H1 (cell line): ENCODE measurements at regions not wholly inside any gene's neighbourhood (a gene's known extent, or its start where the extent isn't known, plus 50 kb on each side); places are given as distances from the start of the nearest gene placed in this dataset.

Source experiments
- ASH2L ChIP-seq: fragments of 200-600, 300-600 bp; sonication (generic); IDR thresholded peaks from one replicate; pipeline ENCODE4 v1.7.1; 2017; ENCODE audit warnings: low read length
- BACH1 ChIP-seq: IDR thresholded peaks from 2 replicates; pipeline ENCODE4 v1.6.1; 2012; ENCODE audit warnings: low read length, improper control_type of control experiment
- CEBPB ChIP-seq: IDR thresholded peaks from 2 replicates; pipeline ENCODE4 v1.6.1; 2012; ENCODE audit warnings: low read depth, low read length
- GABPA ChIP-seq: IDR thresholded peaks from 2 replicates; pipeline ENCODE4 v1.6.1; 2011; ENCODE audit warnings: mild to moderate bottlenecking, low read length, moderate library complexity, borderline replicate concordance; ENCODE audit not compliant: insufficient read depth
- HDAC2 ChIP-seq, 2 experiments: fragments of 300-600 bp in 1 of 2; sonication (generic) in 1 of 2; IDR thresholded peaks; 2 replicates each; pipeline ENCODE4 v1.6.1; 2011 to 2012; ENCODE audit warnings: low read depth in 2 of 2, low read length in 2 of 2, mild to moderate bottlenecking in 2 of 2, moderate library complexity in 2 of 2, borderline replicate concordance in 1 of 2, inconsistent platforms in 1 of 2
- NANOG ChIP-seq: IDR thresholded peaks from 2 replicates; pipeline ENCODE4 v1.6.1; 2011; ENCODE audit warnings: low read length, low read depth, mild to moderate bottlenecking, inconsistent platforms; ENCODE audit not compliant: insufficient read depth, poor library complexity, severe bottlenecking
- PHF8 ChIP-seq: fragments of 200-600 bp; sonication (generic); conservative IDR thresholded peaks from 2 replicates; pipeline ENCODE4 v1.7.1; 2012; ENCODE audit warnings: low read depth, mild to moderate bottlenecking, inconsistent platforms, low read length, moderate library complexity
- POLR2AphosphoS5 ChIP-seq: IDR thresholded peaks from 2 replicates; pipeline ENCODE4 v1.6.1; 2011; ENCODE audit warnings: low read depth, low read length
- SUZ12 ChIP-seq: fragments of 200-600 bp; sonication (generic); IDR thresholded peaks from 2 replicates; pipeline ENCODE4 v1.6.1; 2012; ENCODE audit warnings: mild to moderate bottlenecking, inconsistent platforms, low read length, moderate library complexity, mixed read lengths
- TF ChIP-seq, protein P1 (sequence below), 3 experiments: IDR thresholded peaks; 1 replicate in 2 of 3; 2 replicates in 1 of 3; pipeline versions ENCODE4 v1.5.1 to v1.6.1; 2011; ENCODE audit warnings: low read length in 3 of 3, mild to moderate bottlenecking in 3 of 3, inconsistent platforms in 2 of 3, low read depth in 1 of 3, moderate library complexity in 1 of 3; ENCODE audit not compliant: insufficient read depth in 1 of 3; ENCODE audit errors: control extremely low read depth in 1 of 3
- TF ChIP-seq, protein P2 (sequence below): IDR thresholded peaks from 2 replicates; pipeline ENCODE4 v1.6.1; 2011; ENCODE audit warnings: low read length, improper control_type of control experiment

DNA sequence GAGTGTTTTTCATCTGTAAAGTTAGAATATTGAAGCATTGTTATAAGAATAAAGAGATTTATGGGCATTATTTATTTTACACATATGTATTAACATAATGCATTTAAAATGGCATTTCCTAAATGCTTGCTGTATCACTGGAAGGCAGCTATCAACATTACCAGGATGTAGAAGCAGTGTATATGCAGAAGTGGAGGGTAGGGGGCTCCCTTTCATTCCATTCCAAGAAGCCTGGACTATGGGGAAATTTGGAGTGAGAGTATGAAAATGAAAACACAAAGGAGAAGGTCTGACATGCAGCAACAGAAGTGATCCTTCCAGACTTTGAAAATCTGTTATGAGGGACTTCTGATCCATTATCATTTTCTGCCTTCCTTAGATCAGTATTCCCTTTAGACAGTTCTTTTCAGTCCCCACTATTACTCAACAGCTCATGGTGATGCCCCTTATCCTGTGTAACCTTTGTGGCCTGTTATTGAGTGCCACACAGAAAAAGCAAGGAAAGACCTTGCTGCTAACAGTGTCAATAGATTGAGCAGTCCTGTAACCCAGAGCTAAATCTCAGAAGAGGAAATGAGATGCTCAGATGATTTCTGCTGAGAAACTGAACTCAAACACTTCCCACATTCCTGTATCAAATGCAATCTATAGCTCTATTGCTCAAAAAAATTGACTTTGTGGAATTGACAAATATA is 216.6 kb downstream of the HNMT start:
- TF ChIP-seq NANOG = no peak
- TF ChIP-seq POLR2AphosphoS5 = no peak
- TF ChIP-seq, protein P1, sequence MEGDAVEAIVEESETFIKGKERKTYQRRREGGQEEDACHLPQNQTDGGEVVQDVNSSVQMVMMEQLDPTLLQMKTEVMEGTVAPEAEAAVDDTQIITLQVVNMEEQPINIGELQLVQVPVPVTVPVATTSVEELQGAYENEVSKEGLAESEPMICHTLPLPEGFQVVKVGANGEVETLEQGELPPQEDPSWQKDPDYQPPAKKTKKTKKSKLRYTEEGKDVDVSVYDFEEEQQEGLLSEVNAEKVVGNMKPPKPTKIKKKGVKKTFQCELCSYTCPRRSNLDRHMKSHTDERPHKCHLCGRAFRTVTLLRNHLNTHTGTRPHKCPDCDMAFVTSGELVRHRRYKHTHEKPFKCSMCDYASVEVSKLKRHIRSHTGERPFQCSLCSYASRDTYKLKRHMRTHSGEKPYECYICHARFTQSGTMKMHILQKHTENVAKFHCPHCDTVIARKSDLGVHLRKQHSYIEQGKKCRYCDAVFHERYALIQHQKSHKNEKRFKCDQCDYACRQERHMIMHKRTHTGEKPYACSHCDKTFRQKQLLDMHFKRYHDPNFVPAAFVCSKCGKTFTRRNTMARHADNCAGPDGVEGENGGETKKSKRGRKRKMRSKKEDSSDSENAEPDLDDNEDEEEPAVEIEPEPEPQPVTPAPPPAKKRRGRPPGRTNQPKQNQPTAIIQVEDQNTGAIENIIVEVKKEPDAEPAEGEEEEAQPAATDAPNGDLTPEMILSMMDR (IDR thresholded peaks at IDR 0.05; ENCODE audit: control extremely low read depth in 1 of 3, insufficient read depth in 1 of 3, low read depth in 1 of 3, low read length in 3 of 3) = peak in 2 of 3 experiments; percentile 27 to 34; a peak in 2 of 4 replicates
- TF ChIP-seq CEBPB = no peak
- no peak for TF ChIP-seq ASH2L
- TF ChIP-seq GABPA = no peak
- no peak for TF ChIP-seq PHF8
- no peak for TF ChIP-seq SUZ12
- no peak for TF ChIP-seq BACH1
- no peak for TF ChIP-seq HDAC2 (IDR thresholded peaks at IDR 0.05; ENCODE audit: borderline replicate concordance in 1 of 2, low read depth in 2 of 2, low read length in 2 of 2)
- TF ChIP-seq, protein P2, sequence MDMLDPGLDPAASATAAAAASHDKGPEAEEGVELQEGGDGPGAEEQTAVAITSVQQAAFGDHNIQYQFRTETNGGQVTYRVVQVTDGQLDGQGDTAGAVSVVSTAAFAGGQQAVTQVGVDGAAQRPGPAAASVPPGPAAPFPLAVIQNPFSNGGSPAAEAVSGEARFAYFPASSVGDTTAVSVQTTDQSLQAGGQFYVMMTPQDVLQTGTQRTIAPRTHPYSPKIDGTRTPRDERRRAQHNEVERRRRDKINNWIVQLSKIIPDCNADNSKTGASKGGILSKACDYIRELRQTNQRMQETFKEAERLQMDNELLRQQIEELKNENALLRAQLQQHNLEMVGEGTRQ = no peak
